ENCODE measurements at regions not wholly inside any gene's neighbourhood (a gene's known extent, or its start where the extent isn't known, plus 50 kb on each side); places are given as distances from the start of the nearest gene placed in this dataset.

DNA sequence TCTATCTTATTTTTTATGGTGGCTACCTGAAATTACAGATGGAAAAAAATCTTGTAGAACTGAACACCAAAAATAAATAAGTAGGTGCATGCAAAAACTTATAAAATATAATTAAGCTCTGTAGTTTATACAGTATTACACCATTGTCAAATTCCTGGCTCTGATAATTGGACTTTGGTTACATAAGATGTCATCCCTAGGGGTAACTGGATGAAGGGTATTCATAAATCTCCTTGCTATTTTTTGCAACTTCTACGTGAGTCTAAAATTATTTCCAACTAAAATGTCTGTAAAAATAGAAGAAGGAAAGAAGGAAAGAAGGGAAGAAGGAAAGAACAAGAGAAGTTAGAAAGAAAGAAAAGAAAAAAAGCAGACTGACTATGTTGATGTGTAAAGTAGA, 716.6 kb downstream of the BCL11B start:
- DNase-seq: no peak

DNA sequence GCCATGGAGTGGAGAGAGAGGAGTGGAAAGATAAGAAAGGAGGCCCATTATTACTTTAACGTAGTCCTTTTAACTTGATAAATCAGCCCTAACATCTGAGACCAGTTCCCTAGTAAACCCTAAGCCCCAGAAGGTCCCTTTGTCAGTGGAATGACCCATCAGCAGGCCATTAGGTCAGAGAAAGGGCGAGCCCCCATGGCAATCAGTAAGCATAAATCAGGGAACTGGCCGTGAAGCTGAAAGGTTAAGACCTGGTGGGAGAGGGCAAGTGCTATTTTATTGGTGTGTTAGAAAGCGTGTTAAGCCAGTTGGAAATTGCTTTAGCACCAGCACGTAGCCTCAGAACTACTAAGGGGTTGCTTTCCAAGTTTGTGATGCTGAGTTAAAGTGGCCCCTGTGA, 708.0 kb downstream of the BCL11B start:
- DNase-seq: no peak

- no peak for DNase-seq
These were observed 707.5 kb downstream of the BCL11B start for GRCh38 chr14:98564541-98564940.

DNA sequence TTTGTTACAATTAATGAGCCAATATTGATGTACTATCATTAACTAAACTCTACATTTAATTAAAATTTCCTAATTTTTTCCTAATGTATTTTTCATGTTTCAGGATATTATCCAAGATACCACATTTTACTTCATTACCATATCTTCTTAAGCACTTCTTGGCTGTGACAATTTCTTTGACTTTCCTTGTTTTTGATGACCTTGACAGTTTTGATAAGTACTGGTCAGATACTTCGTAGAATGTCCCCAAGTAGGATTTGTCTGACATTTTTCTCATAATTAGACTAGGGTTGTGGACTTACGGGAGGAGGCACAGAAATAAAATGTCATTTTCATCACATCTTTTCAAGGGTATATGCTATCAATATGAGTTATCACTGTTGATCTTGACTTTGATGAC, 700.9 kb downstream of the BCL11B start:
- no peak for DNase-seq

DNA sequence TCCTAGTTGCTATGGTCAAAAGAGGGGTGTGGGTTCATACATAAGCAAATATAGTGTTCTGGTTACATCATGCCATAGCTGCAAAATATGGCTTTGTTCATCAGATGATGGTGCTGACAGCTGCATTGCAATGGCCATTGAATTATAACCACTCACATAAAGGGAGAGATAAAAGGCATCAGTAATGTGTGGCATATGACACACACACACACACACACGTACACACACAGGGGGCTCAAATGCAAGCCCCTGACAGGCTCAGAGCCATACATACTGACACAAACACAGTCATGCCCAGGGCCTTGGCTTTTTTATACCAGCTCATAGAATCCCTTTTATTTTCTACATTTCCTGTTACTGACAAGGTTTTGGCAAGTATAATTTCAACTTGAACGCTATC, 698.9 kb downstream of the BCL11B start:
- DNase-seq: no peak

DNA sequence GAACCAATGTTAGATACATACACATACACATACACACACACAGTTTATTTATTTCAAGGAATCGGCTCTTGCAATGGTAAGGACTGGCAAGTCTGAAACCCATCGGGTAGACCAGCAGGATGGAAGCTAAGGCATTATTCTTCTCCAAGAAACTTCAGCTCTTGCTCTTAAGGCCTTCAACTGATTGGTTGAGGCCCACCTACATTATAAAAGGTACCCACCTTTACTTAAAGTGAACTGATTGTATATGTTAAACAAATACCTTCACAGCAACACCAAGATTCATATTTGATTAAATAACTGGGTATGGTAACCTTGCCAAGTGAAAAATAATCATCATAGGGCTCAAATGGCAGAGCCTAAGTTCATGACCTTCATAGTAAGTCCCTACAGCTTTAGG, 695.5 kb downstream of the BCL11B start:
- DNase-seq: no peak

GRCh38 chr14:98578204-98578603, 693.8 kb downstream of the BCL11B start:
- no peak for DNase-seq

GRCh38 chr14:98579140-98579539, 692.9 kb downstream of the BCL11B start:
- no peak for DNase-seq

- DNase-seq: no peak
These were observed 691.8 kb downstream of the BCL11B start for GRCh38 chr14:98580131-98580678.

- DNase-seq: no peak
These were observed 689.7 kb downstream of the BCL11B start for GRCh38 chr14:98582276-98582675.

GRCh38 chr14:98591161-98591560, 680.8 kb downstream of the BCL11B start:
- no peak for DNase-seq

- DNase-seq: no peak
These were observed 679.3 kb downstream of the BCL11B start for GRCh38 chr14:98592611-98593170.

- no peak for DNase-seq
These were observed 678.6 kb downstream of the BCL11B start for GRCh38 chr14:98593361-98593761.

- no peak for DNase-seq
These were observed 677.8 kb downstream of the BCL11B start for GRCh38 chr14:98594156-98594555.

GRCh38 chr14:98598576-98598975, 673.4 kb downstream of the BCL11B start:
- no peak for DNase-seq

DNA sequence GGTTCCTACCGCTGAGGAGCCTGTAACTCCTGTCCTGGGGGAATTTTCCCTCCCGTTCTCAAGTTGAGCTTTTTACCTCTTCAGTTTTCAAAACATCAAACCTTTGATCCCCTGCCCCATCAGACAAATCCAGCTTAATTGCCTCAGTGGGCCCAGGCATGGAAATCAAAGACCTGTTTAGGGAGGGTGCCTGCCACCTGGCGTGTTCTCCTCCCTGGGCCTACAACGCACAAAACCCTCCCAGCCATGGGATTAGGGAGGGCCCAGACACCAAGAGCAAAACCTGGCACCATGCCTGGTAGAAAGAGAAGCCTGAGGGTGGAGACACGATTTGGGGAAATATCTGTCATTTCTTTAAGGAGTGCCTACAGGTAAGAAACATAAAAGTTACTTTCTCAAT, 672.9 kb downstream of the BCL11B start:
- no peak for DNase-seq

GRCh38 chr14:98602983-98603382, 669.0 kb downstream of the BCL11B start:
- DNase-seq: no peak

GRCh38 chr14:98605043-98605442, 667.0 kb downstream of the BCL11B start:
- no peak for DNase-seq

DNA sequence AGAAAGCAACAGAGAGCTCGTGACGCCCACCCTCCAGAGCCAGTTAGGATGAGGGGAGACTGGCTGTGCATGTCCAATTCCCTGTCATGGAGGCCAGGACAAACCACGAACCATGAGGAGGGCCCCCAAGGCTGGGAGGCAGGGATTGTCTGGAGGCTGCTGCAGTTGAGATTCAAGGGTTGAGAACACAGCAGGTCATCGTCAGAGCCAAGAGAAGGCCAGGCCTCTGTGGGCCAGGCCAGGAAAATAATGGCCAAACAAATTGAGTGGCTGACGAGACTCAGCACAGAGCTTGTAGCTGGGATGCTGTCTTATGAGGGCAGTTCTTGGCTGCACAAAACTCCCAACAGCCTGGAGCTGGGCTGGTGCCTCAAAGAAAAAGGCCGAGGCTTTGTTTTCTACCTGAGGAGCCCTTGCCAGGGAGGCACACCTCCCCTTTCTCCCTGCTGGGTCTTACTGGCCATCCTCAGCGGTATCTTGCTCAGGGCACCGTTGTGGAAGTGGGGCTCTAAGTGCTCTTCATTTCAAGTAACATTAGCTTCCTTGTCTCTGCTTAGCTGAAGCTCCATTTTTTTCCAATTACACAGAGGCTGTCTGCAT, 665.9 kb downstream of the BCL11B start:
- DNase-seq: no peak

GRCh38 chr14:98606816-98607215, 665.2 kb downstream of the BCL11B start:
- no peak for DNase-seq

GRCh38 chr14:98607341-98607910, 664.6 kb downstream of the BCL11B start:
- no peak for DNase-seq

GRCh38 chr14:98608071-98609060, 663.6 kb downstream of the BCL11B start:
- no peak for DNase-seq

DNA sequence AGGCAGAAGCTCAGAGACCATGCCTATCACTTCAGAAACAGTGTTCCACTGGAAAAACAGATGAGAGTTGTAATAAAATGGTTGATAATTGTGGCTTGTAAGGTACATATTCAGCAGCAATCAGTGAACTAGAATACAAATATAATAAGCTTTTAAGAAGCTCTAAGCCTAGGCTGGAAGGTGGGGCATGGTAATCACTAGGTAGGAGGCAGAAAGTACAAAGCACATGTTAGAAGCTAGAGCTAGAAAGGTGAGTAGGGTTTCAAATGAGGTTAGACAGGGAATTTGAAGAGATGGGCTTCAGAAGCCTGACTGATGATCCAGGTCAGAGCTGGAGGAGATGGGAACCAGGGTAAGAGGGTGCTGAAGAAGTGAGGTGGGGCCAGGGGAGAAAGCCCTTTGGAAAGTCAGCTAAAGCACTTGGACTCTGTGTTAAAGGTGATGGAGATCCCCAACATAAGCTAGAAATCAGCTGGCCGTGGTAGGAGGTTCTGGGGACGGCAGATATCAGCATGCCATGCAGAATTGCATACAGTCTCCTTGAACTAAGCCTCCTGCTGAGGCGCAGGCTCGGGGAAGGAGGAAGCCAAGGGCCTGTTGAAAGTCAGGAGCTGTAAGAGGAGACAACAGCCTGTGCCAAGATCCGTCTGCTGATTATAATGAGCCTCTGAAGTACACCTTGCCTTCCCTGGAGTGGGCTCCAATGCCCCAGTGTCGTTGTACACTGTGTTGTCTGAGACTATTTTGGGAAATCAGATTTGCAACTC, 659.4 kb downstream of the BCL11B start:
- DNase-seq: no peak
